ENCODE measurements at regions not wholly inside any gene's neighbourhood (a gene's known extent, or its start where the extent isn't known, plus 50 kb on each side); places are given as distances from the start of the nearest gene placed in this dataset.
A peak's percentile ranks its signal among the peaks of the same experiment; 100 is the strongest.

- Histone ChIP-seq H3K27me3 (no peaks in the 10 kb centered on the region), H3K9ac (no peak overlapping the region), H3K4me3 (no peak overlapping the region), H3K4me1 (peaks cover 0 to 16% (median 0%) of the 10 kb centered on the region in 10 experiments; a peak in 5 of 20 replicates), H3K4me2 (no peak overlapping the region), H3K9me3 (replicated peaks in 1 of 11) (no peaks in the 10 kb centered on the region), H3K36me3 (no peaks in the 10 kb centered on the region), H4K20me1 (no peaks in the 10 kb centered on the region), H3K27ac (no peak overlapping the region)
- no peak for TF ChIP-seq Cebpa-rat (IDR thresholded peaks at IDR 0.05)
Observed at GRCh38 chr2:147614979-147615470, 229.8 kb upstream of the ACVR2A start.

GRCh38 chr2:147614471-147614870, 230.4 kb upstream of the ACVR2A start:
- TF ChIP-seq Cebpa-rat (IDR thresholded peaks at IDR 0.05) = no peak
- peaks cover 0 to 16% (median 0%) of the 10 kb centered on the region in 10 experiments; a peak in 5 of 20 replicates for H3K4me1 ChIP-seq
- no peak overlapping the region for H3K4me2 ChIP-seq
- H3K27ac ChIP-seq = no peak overlapping the region
- H3K9ac ChIP-seq = no peak overlapping the region
- no peaks in the 10 kb centered on the region for H3K27me3 ChIP-seq
- H3K36me3 ChIP-seq = no peaks in the 10 kb centered on the region
- H3K9me3 ChIP-seq (replicated peaks in 1 of 11) = no peaks in the 10 kb centered on the region
- no peaks in the 10 kb centered on the region for H4K20me1 ChIP-seq
- H3K4me3 ChIP-seq = no peak overlapping the region

GRCh38 chr2:147610496-147611040, 234.3 kb upstream of the ACVR2A start:
- Histone ChIP-seq H3K27ac (no peak overlapping the region), H3K36me3 (no peaks in the 10 kb centered on the region), H3K9me3 (replicated peaks in 1 of 11) (no peaks in the 10 kb centered on the region), H3K27me3 (no peaks in the 10 kb centered on the region), H3K4me1 (peaks cover 0 to 24% (median 0%) of the 10 kb centered on the region in 10 experiments; a peak in 5 of 20 replicates), H4K20me1 (no peaks in the 10 kb centered on the region), H3K4me3 (no peak overlapping the region), H3K9ac (no peak overlapping the region), H3K4me2 (peak overlapping the region in 2 of 11 experiments; percentile 41 to 45; a peak in 2 of 22 replicates)
- TF ChIP-seq Cebpa-rat (IDR thresholded peaks at IDR 0.05) = no peak

- H3K4me1 ChIP-seq = peaks cover 0 to 24% (median 0%) of the 10 kb centered on the region in 10 experiments; a peak in 5 of 20 replicates
- no peaks in the 10 kb centered on the region for H4K20me1 ChIP-seq
Observed at GRCh38 chr2:147609301-147609700, 235.5 kb upstream of the ACVR2A start.

GRCh38 chr2:147607379-147607778, 237.4 kb upstream of the ACVR2A start:
- Histone ChIP-seq H3K27me3 (no peaks in the 10 kb centered on the region), H3K4me3 (no peak overlapping the region), H3K4me1 (peaks cover 0 to 24% (median 0%) of the 10 kb centered on the region in 10 experiments; a peak in 5 of 20 replicates), H3K27ac (no peak overlapping the region), H3K9me3 (replicated peaks in 1 of 11) (0 out of 22 replicates have a peak, but pooled peaks cover 0 to under 1% (median 0%) of the 10 kb centered on the region in 11 experiments), H4K20me1 (no peaks in the 10 kb centered on the region), H3K9ac (no peak overlapping the region), H3K4me2 (no peak overlapping the region), H3K36me3 (no peaks in the 10 kb centered on the region)
- no peak for TF ChIP-seq Cebpa-rat (IDR thresholded peaks at IDR 0.05)

More at GRCh38 chr2:147609301-147609700, 235.5 kb upstream of the ACVR2A start:
- TF ChIP-seq Cebpa-rat (IDR thresholded peaks at IDR 0.05) = no peak
- H3K4me2 ChIP-seq = no peak overlapping the region
- H3K36me3 ChIP-seq = no peaks in the 10 kb centered on the region
- no peaks in the 10 kb centered on the region for H3K27me3 ChIP-seq
- H3K4me3 ChIP-seq = no peak overlapping the region
- no peak overlapping the region for H3K27ac ChIP-seq
- no peak overlapping the region for H3K9ac ChIP-seq
- no peaks in the 10 kb centered on the region for H3K9me3 ChIP-seq (replicated peaks in 1 of 11)

- no peak for TF ChIP-seq Cebpa-rat (IDR thresholded peaks at IDR 0.05)
- Histone ChIP-seq H3K9ac (no peak overlapping the region), H3K9me3 (replicated peaks in 1 of 11) (peaks cover 0 to 7% (median 0%) of the 10 kb centered on the region in 11 experiments; a peak in 1 of 22 replicates), H4K20me1 (no peaks in the 10 kb centered on the region), H3K4me2 (no peak overlapping the region), H3K36me3 (no peaks in the 10 kb centered on the region), H3K4me1 (peaks cover 0 to 30% (median 0%) of the 10 kb centered on the region in 10 experiments; a peak in 6 of 20 replicates), H3K27ac (no peak overlapping the region), H3K27me3 (no peaks in the 10 kb centered on the region), H3K4me3 (no peak overlapping the region)
Observed at GRCh38 chr2:147603876-147604275, 241.0 kb upstream of the ACVR2A start.

GRCh38 chr2:147603447-147603846, 241.4 kb upstream of the ACVR2A start:
- Histone ChIP-seq H3K9ac (no peak overlapping the region), H3K4me2 (no peak overlapping the region), H3K27ac (no peak overlapping the region), H3K4me1 (peaks cover 0 to 33% (median 0%) of the 10 kb centered on the region in 10 experiments; a peak in 6 of 20 replicates), H3K4me3 (no peak overlapping the region), H3K9me3 (replicated peaks in 1 of 11) (peaks cover 0 to 7% (median 0%) of the 10 kb centered on the region in 11 experiments; a peak in 1 of 22 replicates), H3K36me3 (no peaks in the 10 kb centered on the region), H3K27me3 (no peaks in the 10 kb centered on the region), H4K20me1 (no peaks in the 10 kb centered on the region)
- TF ChIP-seq Cebpa-rat (IDR thresholded peaks at IDR 0.05) = no peak

- H3K9ac ChIP-seq = no peak overlapping the region
- H3K9me3 ChIP-seq (replicated peaks in 1 of 11) = peaks cover 0 to 7% (median 0%) of the 10 kb centered on the region in 11 experiments; a peak in 1 of 22 replicates
- no peaks in the 10 kb centered on the region for H3K27me3 ChIP-seq
- peaks cover 0 to 26% (median 0%) of the 10 kb centered on the region in 10 experiments; a peak in 6 of 20 replicates for H3K4me1 ChIP-seq
- peak overlapping the region in 3 of 11 experiments; percentile 37 to 60 (median 56); a peak in 5 of 22 replicates for H3K4me2 ChIP-seq
- H4K20me1 ChIP-seq = no peaks in the 10 kb centered on the region
- no peak for TF ChIP-seq Cebpa-rat (IDR thresholded peaks at IDR 0.05)
- no peak overlapping the region for H3K4me3 ChIP-seq
- H3K27ac ChIP-seq = no peak overlapping the region
- H3K36me3 ChIP-seq = no peaks in the 10 kb centered on the region
Observed at GRCh38 chr2:147600646-147601045, 244.2 kb upstream of the ACVR2A start.

- H4K20me1 ChIP-seq = no peaks in the 10 kb centered on the region
- H3K27ac ChIP-seq = no peak overlapping the region
- peaks cover 0 to 25% (median 0%) of the 10 kb centered on the region in 10 experiments; a peak in 6 of 20 replicates for H3K4me1 ChIP-seq
- TF ChIP-seq Cebpa-rat (IDR thresholded peaks at IDR 0.05) = no peak
- no peak overlapping the region for H3K4me3 ChIP-seq
- no peak overlapping the region for H3K9ac ChIP-seq
- no peaks in the 10 kb centered on the region for H3K27me3 ChIP-seq
- peaks cover 0 to 7% (median 0%) of the 10 kb centered on the region in 11 experiments; a peak in 1 of 22 replicates for H3K9me3 ChIP-seq (replicated peaks in 1 of 11)
- H3K36me3 ChIP-seq = no peaks in the 10 kb centered on the region
- H3K4me2 ChIP-seq = peak overlapping the region in 3 of 11 experiments; percentile 37 to 60 (median 56); a peak in 5 of 22 replicates
Observed at GRCh38 chr2:147600223-147600622, 244.6 kb upstream of the ACVR2A start.
